Mesendoderm (in vitro differentiated cells): ENCODE measurements at regions not wholly inside any gene's neighbourhood (a gene's known extent, or its start where the extent isn't known, plus 50 kb on each side); places are given as distances from the start of the nearest gene placed in this dataset.

Source experiments
- DNase-seq: peaks from one replicate; pipeline ENCODE4 v3.0.0; 2013
- H2AK5ac ChIP-seq: 2 replicates; pipeline ENCODE4 v1.6.1; 2013; ENCODE audit warnings: low read length, inconsistent platforms
- H2BK120ac ChIP-seq: 2 replicates; pipeline ENCODE4 v1.6.1; 2013; ENCODE audit warnings: low read depth, mild to moderate bottlenecking, low read length, moderate library complexity, mixed read lengths
- H2BK15ac ChIP-seq: replicated peaks from 2 replicates; pipeline ENCODE4 v1.6.1; 2013; ENCODE audit warnings: low read depth, mild to moderate bottlenecking, moderate library complexity
- H2BK5ac ChIP-seq: 2 replicates; pipeline ENCODE4 v1.6.1; 2013; ENCODE audit warnings: low read length, inconsistent platforms
- H3K18ac ChIP-seq: 2 replicates; pipeline ENCODE4 v1.6.1; 2013; ENCODE audit warnings: mild to moderate bottlenecking, low read length, mixed read lengths
- H3K23ac ChIP-seq: one replicate; pipeline ENCODE4 v1.6.1; 2013; ENCODE audit warnings: low read length
- H3K27ac ChIP-seq: 2 replicates; pipeline ENCODE4 v1.5.1; 2013; ENCODE audit warnings: low read depth, mild to moderate bottlenecking, inconsistent platforms, low read length, moderate library complexity
- H3K27me3 ChIP-seq: 2 replicates; pipeline ENCODE4 v1.6.1; 2013; ENCODE audit warnings: low read length, control low read depth, mild to moderate bottlenecking, inconsistent platforms; ENCODE audit not compliant: insufficient read depth, poor library complexity
- H3K36me3 ChIP-seq: 2 replicates; pipeline ENCODE4 v1.6.1; 2013; ENCODE audit warnings: low read length, inconsistent platforms; ENCODE audit not compliant: control insufficient read depth, insufficient read depth
- H3K4ac ChIP-seq: one replicate; pipeline ENCODE4 v1.6.1; 2013; ENCODE audit warnings: low read depth, mild to moderate bottlenecking, low read length, moderate library complexity
- H3K4me1 ChIP-seq: 2 replicates; pipeline ENCODE4 v1.6.1; 2013; ENCODE audit warnings: low read depth, low read length, inconsistent platforms; ENCODE audit not compliant: control insufficient read depth
- H3K4me2 ChIP-seq: 2 replicates; pipeline ENCODE4 v1.6.1; 2013; ENCODE audit warnings: low read length
- H3K4me3 ChIP-seq: 2 replicates; pipeline ENCODE4 v1.5.1; 2013; ENCODE audit warnings: mild to moderate bottlenecking, low read length
- H3K56ac ChIP-seq: one replicate; pipeline ENCODE4 v1.6.1; 2013; ENCODE audit warnings: low read length
- H3K79me1 ChIP-seq: 2 replicates; pipeline ENCODE4 v1.6.1; 2013; ENCODE audit warnings: low read length, inconsistent platforms
- H3K79me2 ChIP-seq: 2 replicates; pipeline ENCODE4 v1.6.1; 2013; ENCODE audit warnings: mild to moderate bottlenecking, low read length; ENCODE audit not compliant: control insufficient read depth, insufficient read depth
- H3K9ac ChIP-seq: 2 replicates; pipeline ENCODE4 v1.6.1; 2013; ENCODE audit warnings: low read length, inconsistent platforms
- H4K5ac ChIP-seq: one replicate; pipeline ENCODE4 v1.6.1; 2013; ENCODE audit warnings: low read length
- H4K8ac ChIP-seq: one replicate; pipeline ENCODE4 v1.6.1; 2013; ENCODE audit warnings: low read depth, mild to moderate bottlenecking, control low read depth, low read length, moderate library complexity
- WGBS: extraction: QIAGEN DNeasy Blood & Tissue Kit; methylation state at CpG from one replicate; pipeline ENCODE4 v1.1.7; 2013; ENCODE audit warnings: low lambda C conversion rate, missing lambda C conversion rate; ENCODE audit not compliant: insufficient coverage; ENCODE audit errors: extremely low coverage; 5-methylcytosine and 5-hydroxymethylcytosine counted together

- H2BK120ac ChIP-seq = no peak overlapping the region
- H3K9ac ChIP-seq = no peak overlapping the region
- no peak for DNase-seq
- H3K27me3 ChIP-seq = no peaks in the 10 kb centered on the region
- H3K27ac ChIP-seq = no peak overlapping the region
- no CpG with 5 or more reads among the region's 5 CpGs for WGBS
- H3K4me2 ChIP-seq = no peak overlapping the region
- H4K5ac ChIP-seq = no peak overlapping the region
- no peak overlapping the region for H2AK5ac ChIP-seq
- no peaks in the 10 kb centered on the region for H3K79me1 ChIP-seq
- H2BK5ac ChIP-seq = no peak overlapping the region
- H3K18ac ChIP-seq = no peak overlapping the region
- no peak overlapping the region for H3K4ac ChIP-seq
- H4K8ac ChIP-seq = no peak overlapping the region
- H3K56ac ChIP-seq = no peak overlapping the region
- H3K4me3 ChIP-seq = no peak overlapping the region
- peaks cover 7% of the 10 kb centered on the region for H3K4me1 ChIP-seq
- H3K79me2 ChIP-seq = no peaks in the 10 kb centered on the region
- H3K23ac ChIP-seq = no peak overlapping the region
- H3K36me3 ChIP-seq = no peaks in the 10 kb centered on the region
- H2BK15ac ChIP-seq = peak overlapping the region; percentile 78
These were observed 711.8 kb upstream of the WWC1 start for GRCh38 chr5:167579693-167580055.

DNA sequence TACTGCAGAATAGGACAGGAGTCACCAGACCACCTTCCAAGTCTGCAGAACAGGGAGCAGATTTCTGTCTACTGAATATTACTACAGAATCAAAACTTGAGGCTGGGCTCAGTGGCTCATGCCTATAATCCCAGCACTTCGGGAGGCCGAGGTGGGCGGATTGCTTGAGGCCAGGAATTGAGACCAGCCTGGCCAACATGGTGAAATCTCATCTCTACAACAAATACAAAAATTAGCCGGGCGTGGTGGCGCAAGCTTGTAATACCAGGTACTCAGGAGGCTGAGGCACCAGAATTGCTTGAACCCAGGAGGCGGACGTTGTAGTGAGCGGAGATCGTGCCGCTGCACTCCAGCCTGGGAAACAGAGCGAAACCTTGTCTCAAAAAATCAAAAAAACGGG, 710.8 kb upstream of the WWC1 start:
- Histone ChIP-seq H2BK5ac (no peak overlapping the region), H3K4me1 (peaks cover 7% of the 10 kb centered on the region), H3K79me1 (no peaks in the 10 kb centered on the region), H3K79me2 (no peaks in the 10 kb centered on the region), H3K4me2 (no peak overlapping the region), H3K23ac (no peak overlapping the region), H3K27ac (no peak overlapping the region), H3K4ac (no peak overlapping the region), H3K18ac (no peak overlapping the region), H2BK15ac (no peak overlapping the region), H3K4me3 (no peak overlapping the region), H3K56ac (no peak overlapping the region), H3K27me3 (no peaks in the 10 kb centered on the region), H3K36me3 (no peaks in the 10 kb centered on the region), H4K5ac (no peak overlapping the region), H2BK120ac (no peak overlapping the region), H2AK5ac (no peak overlapping the region), H4K8ac (no peak overlapping the region), H3K9ac (no peak overlapping the region)
- no peak for DNase-seq
- WGBS = no CpG with 5 or more reads among the region's 13 CpGs

DNA sequence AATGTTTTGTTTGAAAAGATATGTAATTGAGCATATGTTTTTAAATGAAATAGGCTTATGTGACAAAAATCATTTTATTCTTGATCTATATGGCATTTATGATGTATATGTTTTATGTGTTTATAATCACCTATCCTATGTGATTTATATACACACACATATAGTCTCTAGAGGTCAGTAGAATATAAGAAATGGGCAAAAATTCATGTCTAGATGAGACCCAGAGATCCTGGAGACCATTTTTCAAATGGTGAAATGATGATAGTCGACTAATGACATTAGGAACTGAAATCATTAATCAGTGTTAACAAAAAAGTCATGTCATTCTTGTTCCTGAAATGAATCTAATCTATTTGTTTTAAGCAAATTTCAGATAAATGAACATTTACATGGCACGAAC, 709.2 kb upstream of the WWC1 start:
- Histone ChIP-seq H3K79me2 (no peaks in the 10 kb centered on the region), H3K4ac (no peak overlapping the region), H3K18ac (no peak overlapping the region), H3K4me3 (no peak overlapping the region), H3K27ac (no peak overlapping the region), H2BK15ac (no peak overlapping the region), H3K4me1 (peaks cover 6% of the 10 kb centered on the region), H2BK120ac (no peak overlapping the region), H3K9ac (no peak overlapping the region), H4K5ac (no peak overlapping the region), H2BK5ac (no peak overlapping the region), H3K4me2 (no peak overlapping the region), H3K27me3 (no peaks in the 10 kb centered on the region), H3K56ac (no peak overlapping the region), H2AK5ac (no peak overlapping the region), H4K8ac (no peak overlapping the region), H3K79me1 (no peaks in the 10 kb centered on the region), H3K36me3 (no peaks in the 10 kb centered on the region), H3K23ac (no peak overlapping the region)
- no CpG with 5 or more reads among the region's 2 CpGs for WGBS
- DNase-seq = no peak

DNA sequence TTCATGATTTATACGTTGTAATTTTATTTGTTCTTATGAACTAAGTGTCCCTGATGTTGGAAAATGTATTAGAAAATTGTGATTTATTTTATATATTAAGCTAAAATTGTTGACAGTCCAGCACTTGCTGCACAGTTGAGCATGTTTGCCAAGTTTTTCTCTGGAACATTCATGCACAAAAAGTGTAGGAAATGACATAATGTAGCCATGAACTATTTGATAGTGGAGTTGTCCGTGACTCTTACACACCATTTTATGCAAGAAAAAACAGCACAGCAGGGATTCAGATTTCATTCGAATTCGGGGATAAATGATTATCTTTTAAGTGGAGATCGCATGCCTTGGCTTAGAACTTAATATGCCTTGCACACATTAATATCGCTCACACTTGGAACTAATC, 708.6 kb upstream of the WWC1 start:
- Histone ChIP-seq H3K4me2 (no peak overlapping the region), H2BK15ac (no peak overlapping the region), H3K4ac (no peak overlapping the region), H3K23ac (no peak overlapping the region), H3K9ac (no peak overlapping the region), H3K27me3 (no peaks in the 10 kb centered on the region), H4K8ac (no peak overlapping the region), H3K79me1 (no peaks in the 10 kb centered on the region), H3K4me1 (peaks cover 2% of the 10 kb centered on the region), H3K36me3 (no peaks in the 10 kb centered on the region), H4K5ac (no peak overlapping the region), H3K27ac (no peak overlapping the region), H3K4me3 (no peak overlapping the region), H3K18ac (no peak overlapping the region), H3K79me2 (no peaks in the 10 kb centered on the region), H2AK5ac (no peak overlapping the region), H3K56ac (no peak overlapping the region), H2BK120ac (no peak overlapping the region), H2BK5ac (no peak overlapping the region)
- WGBS = 100% methylated on average over 1 of the region's 6 CpGs
- no peak for DNase-seq

- WGBS = no CpG with 5 or more reads among the region's 2 CpGs
- H4K8ac ChIP-seq = no peak overlapping the region
These were observed 706.3 kb upstream of the WWC1 start for GRCh38 chr5:167585184-167585583.

GRCh38 chr5:167587772-167588437, 703.5 kb upstream of the WWC1 start:
- Histone ChIP-seq H3K4me1 (no peaks in the 10 kb centered on the region), H3K27me3 (no peaks in the 10 kb centered on the region), H3K23ac (no peak overlapping the region), H3K4ac (no peak overlapping the region), H2AK5ac (no peak overlapping the region), H2BK15ac (no peak overlapping the region), H3K18ac (no peak overlapping the region), H3K79me2 (no peaks in the 10 kb centered on the region), H4K5ac (no peak overlapping the region), H3K9ac (no peak overlapping the region), H3K79me1 (no peaks in the 10 kb centered on the region), H2BK5ac (no peak overlapping the region), H2BK120ac (no peak overlapping the region), H3K4me3 (no peak overlapping the region), H4K8ac (no peak overlapping the region), H3K36me3 (no peaks in the 10 kb centered on the region), H3K56ac (no peak overlapping the region), H3K4me2 (no peak overlapping the region), H3K27ac (no peak overlapping the region)
- DNase-seq = peak; percentile 86
- no CpG with 5 or more reads among the region's 5 CpGs for WGBS

More at GRCh38 chr5:167585184-167585583, 706.3 kb upstream of the WWC1 start:
- Histone ChIP-seq H4K5ac (no peak overlapping the region), H2BK5ac (no peak overlapping the region), H2BK120ac (no peak overlapping the region), H3K4me2 (no peak overlapping the region), H3K27me3 (no peaks in the 10 kb centered on the region), H3K9ac (no peak overlapping the region), H3K79me1 (no peaks in the 10 kb centered on the region), H3K79me2 (no peaks in the 10 kb centered on the region), H3K56ac (no peak overlapping the region), H3K23ac (no peak overlapping the region), H2AK5ac (no peak overlapping the region), H3K18ac (no peak overlapping the region), H3K36me3 (no peaks in the 10 kb centered on the region), H3K27ac (no peak overlapping the region), H3K4me3 (no peak overlapping the region), H2BK15ac (no peak overlapping the region), H3K4me1 (no peaks in the 10 kb centered on the region), H3K4ac (no peak overlapping the region)
- no peak for DNase-seq
